NB4 (cell line): ENCODE measurements at regions not wholly inside any gene's neighbourhood (a gene's known extent, or its start where the extent isn't known, plus 50 kb on each side); places are given as distances from the start of the nearest gene placed in this dataset.

Experiments used
- DNase-seq: peaks from one replicate; pipeline ENCODE4 v3.0.0; 2010; ENCODE audit warnings: low read depth
- H3K4me3 ChIP-seq: one replicate; pipeline ENCODE4 v1.5.1; 2011; ENCODE audit warnings: mild to moderate bottlenecking, low read depth, low read length, moderate library complexity
- MYC ChIP-seq: IDR thresholded peaks from 2 replicates; pipeline ENCODE4 v1.6.1; 2011; ENCODE audit warnings: low read depth, low read length
- POLR2A ChIP-seq: IDR thresholded peaks from 2 replicates; pipeline ENCODE4 v1.6.1; 2011; ENCODE audit warnings: mild to moderate bottlenecking; ENCODE audit not compliant: insufficient read length; ENCODE audit errors: extremely low read depth
- TF ChIP-seq, protein P1 (sequence below): IDR thresholded peaks from one replicate; pipeline ENCODE4 v1.5.1; 2012; ENCODE audit warnings: low read depth, low read length
- TF ChIP-seq, protein P2 (sequence below): IDR thresholded peaks from 2 replicates; pipeline ENCODE4 v1.6.1; 2011; ENCODE audit warnings: low read depth, low read length

GRCh38 chr14:37899365-37899764, 303.9 kb downstream of the TTC6 start:
- DNase-seq: no peak
- H3K4me3 ChIP-seq: no peak overlapping the region
- TF ChIP-seq MYC: no peak
- TF ChIP-seq, protein P1, sequence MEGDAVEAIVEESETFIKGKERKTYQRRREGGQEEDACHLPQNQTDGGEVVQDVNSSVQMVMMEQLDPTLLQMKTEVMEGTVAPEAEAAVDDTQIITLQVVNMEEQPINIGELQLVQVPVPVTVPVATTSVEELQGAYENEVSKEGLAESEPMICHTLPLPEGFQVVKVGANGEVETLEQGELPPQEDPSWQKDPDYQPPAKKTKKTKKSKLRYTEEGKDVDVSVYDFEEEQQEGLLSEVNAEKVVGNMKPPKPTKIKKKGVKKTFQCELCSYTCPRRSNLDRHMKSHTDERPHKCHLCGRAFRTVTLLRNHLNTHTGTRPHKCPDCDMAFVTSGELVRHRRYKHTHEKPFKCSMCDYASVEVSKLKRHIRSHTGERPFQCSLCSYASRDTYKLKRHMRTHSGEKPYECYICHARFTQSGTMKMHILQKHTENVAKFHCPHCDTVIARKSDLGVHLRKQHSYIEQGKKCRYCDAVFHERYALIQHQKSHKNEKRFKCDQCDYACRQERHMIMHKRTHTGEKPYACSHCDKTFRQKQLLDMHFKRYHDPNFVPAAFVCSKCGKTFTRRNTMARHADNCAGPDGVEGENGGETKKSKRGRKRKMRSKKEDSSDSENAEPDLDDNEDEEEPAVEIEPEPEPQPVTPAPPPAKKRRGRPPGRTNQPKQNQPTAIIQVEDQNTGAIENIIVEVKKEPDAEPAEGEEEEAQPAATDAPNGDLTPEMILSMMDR: no peak
- TF ChIP-seq POLR2A: no peak
- TF ChIP-seq, protein P2, sequence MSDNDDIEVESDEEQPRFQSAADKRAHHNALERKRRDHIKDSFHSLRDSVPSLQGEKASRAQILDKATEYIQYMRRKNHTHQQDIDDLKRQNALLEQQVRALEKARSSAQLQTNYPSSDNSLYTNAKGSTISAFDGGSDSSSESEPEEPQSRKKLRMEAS: no peak

- DNase-seq: no peak
- no peak overlapping the region for H3K4me3 ChIP-seq
- TF ChIP-seq, protein P1: no peak
- TF ChIP-seq, protein P2: no peak
- TF ChIP-seq MYC (no peak), POLR2A (no peak)
Observed at GRCh38 chr14:37900561-37900960, 305.1 kb downstream of the TTC6 start.

- TF ChIP-seq MYC (no peak), POLR2A (no peak)
- TF ChIP-seq, protein P2: no peak
- TF ChIP-seq, protein P1: no peak
- no peak for DNase-seq
- H3K4me3 ChIP-seq: no peak overlapping the region
Observed at GRCh38 chr14:37901978-37902377, 305.7 kb upstream of the SSTR1 start.

- TF ChIP-seq MYC: no peak
- TF ChIP-seq, protein P1: no peak
- no peak for TF ChIP-seq POLR2A
- TF ChIP-seq, protein P2: no peak
- DNase-seq: peak; percentile 42
- H3K4me3 ChIP-seq: no peak overlapping the region
Observed at GRCh38 chr14:37903343-37904191, 304.1 kb upstream of the SSTR1 start.

DNA sequence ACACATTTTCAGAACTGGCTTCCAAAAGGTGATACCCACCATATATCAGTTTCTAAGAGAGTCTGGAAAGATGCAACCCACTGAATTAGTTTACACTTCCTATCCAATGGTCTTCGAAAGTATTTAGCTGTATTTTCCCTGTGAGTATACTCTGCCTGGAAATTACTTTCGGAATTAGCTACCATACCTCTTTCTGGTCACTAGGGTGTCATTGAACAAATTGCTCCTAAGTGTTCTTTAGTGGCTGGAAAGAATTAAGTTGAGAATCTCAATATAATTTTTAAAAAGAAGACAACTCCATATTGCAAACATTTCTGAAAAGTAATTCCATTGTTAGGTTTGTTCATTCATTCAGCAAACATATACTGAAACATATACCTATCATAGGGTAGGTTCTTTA, 283.1 kb upstream of the SSTR1 start:
- no peak overlapping the region for H3K4me3 ChIP-seq
- TF ChIP-seq, protein P2: no peak
- TF ChIP-seq, protein P1: no peak
- TF ChIP-seq MYC (no peak), POLR2A (no peak)
- DNase-seq: no peak
